H1 (cell line): ENCODE measurements at regions not wholly inside any gene's neighbourhood (a gene's known extent, or its start where the extent isn't known, plus 50 kb on each side); places are given as distances from the start of the nearest gene placed in this dataset.

Source experiments
- CTCF ChIA-PET: fragments of 300-600 bp; sonication (Branson Sonifier 250); formaldehyde crosslinking; loops from one replicate; lab custom pipeline; 2021; ENCODE audit not compliant: partially characterized antibody; lab: Charles Lee
- POLR2A ChIA-PET: fragments of 300-600 bp; sonication (Branson Sonifier 250); formaldehyde crosslinking; loops from one replicate; lab custom pipeline; 2021; ENCODE audit warnings: inconsistent platforms; ENCODE audit not compliant: partially characterized antibody; lab: Charles Lee
- DNase-seq, 2 experiments: peaks; one replicate each; pipeline versions ENCODE4 v3.0.0 to v3.0.0-alpha.2; 2010 to 2022; ENCODE audit warnings: low spot score in 2 of 2, low read depth in 1 of 2, mixed read lengths in 1 of 2
- FAIRE-seq: peaks from 2 replicates; lab custom pipeline; 2011; peaks lifted over from hg19 to GRCh38; lab: Jason Lieb, UNC
- H2AFZ ChIP-seq: 2 replicates; pipeline ENCODE4 v1.8.1; 2012; ENCODE audit warnings: low read length, inconsistent platforms
- H2AK5ac ChIP-seq: 2 replicates; pipeline ENCODE4 v1.6.1; 2013; ENCODE audit warnings: low read depth, low read length
- H2BK120ac ChIP-seq: replicated peaks from 2 replicates; pipeline ENCODE3; 2013; ENCODE audit warnings: low read depth, low read length, inconsistent platforms
- H2BK12ac ChIP-seq: 2 replicates; pipeline ENCODE4 v1.6.1; 2013; ENCODE audit warnings: low read depth, low read length
- H2BK15ac ChIP-seq: 2 replicates; pipeline ENCODE4 v1.6.1; 2013; ENCODE audit warnings: low read length
- H2BK20ac ChIP-seq: 2 replicates; pipeline ENCODE4 v1.6.1; 2013; ENCODE audit warnings: low read length
- H2BK5ac ChIP-seq: 2 replicates; pipeline ENCODE4 v1.6.1; 2013; ENCODE audit warnings: low read depth, low read length
- H3K14ac ChIP-seq: 2 replicates; pipeline ENCODE4 v1.6.1; 2013; ENCODE audit warnings: inconsistent platforms; ENCODE audit not compliant: insufficient read length
- H3K18ac ChIP-seq: 2 replicates; pipeline ENCODE4 v1.6.1; 2013; ENCODE audit warnings: low read length; ENCODE audit errors: extremely low read depth
- H3K23ac ChIP-seq: 2 replicates; pipeline ENCODE4 v1.6.1; 2013; ENCODE audit warnings: inconsistent platforms; ENCODE audit not compliant: insufficient read length
- H3K23me2 ChIP-seq: 2 replicates; pipeline ENCODE4 v1.6.1; 2013; ENCODE audit warnings: low read depth, low read length
- H3K27ac ChIP-seq: 2 replicates; pipeline ENCODE4 v1.6.1; 2011; ENCODE audit warnings: low read depth, low read length, inconsistent platforms
- H3K27me3 ChIP-seq, 4 experiments: replicated peaks in 1 of 4; 1 replicate in 1 of 4; 2 replicates in 3 of 4; pipeline versions ENCODE4 v1.6.1 to v1.8.1; 2011 to 2013; ENCODE audit warnings: low read length in 3 of 4, mild to moderate bottlenecking in 3 of 4, inconsistent platforms in 2 of 4, mixed read lengths in 2 of 4, moderate library complexity in 1 of 4; ENCODE audit not compliant: control insufficient read depth in 3 of 4, insufficient read depth in 3 of 4; ENCODE audit errors: extremely low read depth in 1 of 4
- H3K36me3 ChIP-seq, 4 experiments: 2 replicates each; pipeline versions ENCODE4 v1.6.1 to v1.8.1; 2011 to 2013; ENCODE audit warnings: mild to moderate bottlenecking in 4 of 4, low read length in 3 of 4, moderate library complexity in 2 of 4, control low read depth in 1 of 4, inconsistent platforms in 1 of 4; ENCODE audit not compliant: insufficient read depth in 4 of 4, control insufficient read depth in 2 of 4
- H3K4ac ChIP-seq: replicated peaks from 2 replicates; pipeline ENCODE3; 2013; ENCODE audit warnings: low read length, low read depth, mixed read lengths, inconsistent platforms; ENCODE audit not compliant: insufficient read length
- H3K4me1 ChIP-seq, 4 experiments: replicated peaks in 1 of 4; 1 replicate in 1 of 4; 2 replicates in 3 of 4; pipeline versions ENCODE4 v1.6.1 to v1.8.1; 2011 to 2013; ENCODE audit warnings: low read length in 3 of 4, inconsistent platforms in 2 of 4, mixed read lengths in 1 of 4; ENCODE audit not compliant: insufficient read depth in 4 of 4, control insufficient read depth in 3 of 4
- H3K4me2 ChIP-seq, 2 experiments: 2 replicates each; pipeline versions ENCODE4 v1.6.1 to v1.8.1; 2011 to 2013; ENCODE audit warnings: low read depth in 2 of 2, low read length in 2 of 2, control low read depth in 1 of 2, inconsistent platforms in 1 of 2, mild to moderate bottlenecking in 1 of 2; ENCODE audit not compliant: insufficient read depth in 1 of 2
- H3K4me3 ChIP-seq, 4 experiments: fragments of 200-600, 300-600 bp in 1 of 4; sonication (generic), shearing (Covaris generic), sonication (Bioruptor Twin) in 1 of 4; 2 replicates each; pipeline versions ENCODE4 v1.5.1 to v1.8.1; 2011 to 2016; ENCODE audit warnings: low read length in 4 of 4, low read depth in 3 of 4, control low read depth in 2 of 4, inconsistent platforms in 2 of 4, mild to moderate bottlenecking in 2 of 4, mixed read lengths in 1 of 4, moderate library complexity in 1 of 4; ENCODE audit not compliant: insufficient read depth in 2 of 4; ENCODE audit errors: extremely low read depth in 1 of 4
- H3K56ac ChIP-seq: replicated peaks from 2 replicates; pipeline ENCODE3; 2013; ENCODE audit warnings: low read depth, mild to moderate bottlenecking, mixed read lengths, low read length, inconsistent platforms; ENCODE audit not compliant: insufficient read length
- H3K79me1 ChIP-seq: 2 replicates; pipeline ENCODE4 v1.6.1; 2013; ENCODE audit warnings: low read depth, low read length, control low read depth
- H3K79me2 ChIP-seq, 2 experiments: 2 replicates each; pipeline versions ENCODE4 v1.6.1 to v1.8.1; 2012 to 2013; ENCODE audit warnings: low read length in 2 of 2, mild to moderate bottlenecking in 2 of 2, inconsistent platforms in 1 of 2; ENCODE audit not compliant: insufficient read depth in 2 of 2, control insufficient read depth in 1 of 2
- H3K9ac ChIP-seq, 4 experiments: replicated peaks in 1 of 4; 1 replicate in 1 of 4; 2 replicates in 3 of 4; pipeline versions ENCODE4 v1.6.1 to v1.8.1; 2011 to 2013; ENCODE audit warnings: low read depth in 3 of 4, low read length in 3 of 4, control low read depth in 2 of 4, mild to moderate bottlenecking in 2 of 4, moderate library complexity in 2 of 4, inconsistent platforms in 1 of 4; ENCODE audit errors: extremely low read depth in 1 of 4
- H3K9me3 ChIP-seq, 2 experiments: 2 replicates each; pipeline versions ENCODE4 v1.6.1 to v1.8.1; 2012 to 2013; ENCODE audit warnings: mild to moderate bottlenecking in 2 of 2, moderate library complexity in 2 of 2, control low read depth in 1 of 2, inconsistent platforms in 1 of 2, low read depth in 1 of 2, low read length in 1 of 2, mixed read lengths in 1 of 2; ENCODE audit not compliant: insufficient read depth in 2 of 2
- H4K20me1 ChIP-seq, 2 experiments: replicated peaks in 1 of 2; 2 replicates each; pipeline versions ENCODE3 to v1.8.1; 2011 to 2013; ENCODE audit warnings: inconsistent platforms in 2 of 2, low read length in 2 of 2, mild to moderate bottlenecking in 1 of 2; ENCODE audit not compliant: insufficient read depth in 2 of 2, control insufficient read depth in 1 of 2
- H4K5ac ChIP-seq: 2 replicates; pipeline ENCODE4 v1.6.1; 2013; ENCODE audit warnings: low read length, low read depth, mixed read lengths, inconsistent platforms; ENCODE audit not compliant: insufficient read length
- H4K8ac ChIP-seq: 2 replicates; pipeline ENCODE4 v1.8.0; 2013; ENCODE audit warnings: mild to moderate bottlenecking, moderate library complexity, low read length, inconsistent platforms; ENCODE audit not compliant: insufficient read depth; ENCODE audit errors: extremely low read depth
- H4K91ac ChIP-seq: replicated peaks from 2 replicates; pipeline ENCODE3; 2013; ENCODE audit warnings: low read length, mixed read lengths, inconsistent platforms; ENCODE audit not compliant: insufficient read length
- ATF3 ChIP-seq: IDR thresholded peaks from 2 replicates; pipeline ENCODE4 v1.6.1; 2011; ENCODE audit warnings: low read depth, mild to moderate bottlenecking, low read length; ENCODE audit not compliant: insufficient read depth
- EGR1 ChIP-seq: IDR thresholded peaks from 2 replicates; pipeline ENCODE4 v1.6.1; 2011; ENCODE audit warnings: low read depth, low read length, borderline replicate concordance
- EP300 ChIP-seq, 2 experiments: IDR thresholded peaks; 1 replicate in 1 of 2; 2 replicates in 1 of 2; pipeline ENCODE4 v1.6.1; 2011 to 2012; ENCODE audit warnings: low read depth in 2 of 2, low read length in 2 of 2, mild to moderate bottlenecking in 2 of 2, borderline replicate concordance in 1 of 2, inconsistent platforms in 1 of 2, moderate library complexity in 1 of 2
- EZH2 ChIP-seq: fragments of 200-600 bp; sonication (generic); IDR thresholded peaks from 2 replicates; pipeline ENCODE4 v1.7.1; 2012; ENCODE audit warnings: low read depth, mild to moderate bottlenecking, moderate library complexity, low read length, inconsistent platforms; ENCODE audit not compliant: severe bottlenecking
- KDM5A ChIP-seq: fragments of 200-600 bp; IDR thresholded peaks from 2 replicates; pipeline ENCODE4 v1.7.1; 2012; ENCODE audit warnings: mild to moderate bottlenecking, low read length, inconsistent platforms, mixed read lengths
- POLR2A ChIP-seq, 2 experiments: IDR thresholded peaks; 1 replicate in 1 of 2; 2 replicates in 1 of 2; pipeline ENCODE4 v1.6.1; 2011; ENCODE audit warnings: low read depth in 2 of 2, low read length in 2 of 2, mild to moderate bottlenecking in 2 of 2; ENCODE audit errors: control extremely low read depth in 1 of 2
- POU5F1 ChIP-seq: IDR thresholded peaks from 2 replicates; pipeline ENCODE4 v1.6.1; 2011; ENCODE audit warnings: low read depth, mild to moderate bottlenecking, low read length, moderate library complexity
- SP4 ChIP-seq: IDR thresholded peaks from 2 replicates; pipeline ENCODE4 v1.6.1; 2012; ENCODE audit warnings: low read length, inconsistent platforms
- ZNF274 ChIP-seq: IDR thresholded peaks from 2 replicates; pipeline ENCODE4 v1.7.0; 2012; ENCODE audit warnings: low read length, borderline replicate concordance; ENCODE audit errors: extremely low read depth
- WGBS, 2 experiments: shearing (Covaris generic) in 1 of 2; methylation state at CpG; one replicate each; pipeline versions ENCODE4 v1.1.6 to v1.1.7; 2013 to 2015; ENCODE audit warnings: low lambda C conversion rate in 2 of 2, mixed read lengths in 2 of 2, inconsistent platforms in 1 of 2, low coverage in 1 of 2, missing lambda C conversion rate in 1 of 2; ENCODE audit not compliant: insufficient replicate concordance in 2 of 2, insufficient coverage in 1 of 2, insufficient read length in 1 of 2; ENCODE audit errors: extremely low coverage in 1 of 2, missing lambda C conversion rate in 1 of 2; 5-methylcytosine and 5-hydroxymethylcytosine counted together
- TF ChIP-seq, protein P1 (sequence below): IDR thresholded peaks from 2 replicates; pipeline ENCODE4 v1.6.1; 2011; ENCODE audit warnings: low read length, improper control_type of control experiment

DNA sequence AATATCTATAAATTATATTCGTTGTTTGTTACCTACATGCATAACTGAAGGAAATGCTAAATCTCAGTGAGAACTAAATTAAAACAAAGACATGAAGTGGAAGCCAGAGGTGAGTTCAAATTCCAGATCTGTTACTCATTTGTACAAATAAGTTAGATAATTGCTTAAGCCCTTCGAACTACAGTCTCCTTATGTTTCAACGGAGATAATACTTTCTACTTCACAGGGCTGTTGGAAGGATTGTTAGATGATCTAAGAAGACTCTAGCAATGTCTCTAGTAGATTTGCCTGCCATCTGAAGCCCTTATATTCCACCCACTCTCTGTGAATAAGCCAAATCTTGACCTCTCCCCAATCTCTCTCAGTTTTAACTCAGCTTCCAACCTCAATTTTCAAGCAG, 125.8 kb downstream of the P2RY1 start:
- H3K4me3 ChIP-seq = no peak overlapping the region
- H3K36me3 ChIP-seq = no peaks in the 10 kb centered on the region
- H2BK15ac ChIP-seq = no peak overlapping the region
- H3K27me3 ChIP-seq = no peaks in the 10 kb centered on the region
- H2BK20ac ChIP-seq = no peak overlapping the region
- no peak overlapping the region for H3K9ac ChIP-seq
- H3K23me2 ChIP-seq = no peaks in the 10 kb centered on the region
- no peaks in the 10 kb centered on the region for H3K79me2 ChIP-seq
- peaks cover 4% of the 10 kb centered on the region in 2 experiments; a peak in 1 of 4 replicates for H3K9me3 ChIP-seq
- TF ChIP-seq SP4 = no peak
- TF ChIP-seq KDM5A = no peak
- TF ChIP-seq EGR1 = no peak
- no peak for TF ChIP-seq POU5F1
- no peak for TF ChIP-seq ZNF274
- no peak for TF ChIP-seq EZH2
- no peak for TF ChIP-seq EP300 (IDR thresholded peaks at IDR 0.05; ENCODE audit: borderline replicate concordance in 1 of 2, low read depth in 2 of 2, low read length in 2 of 2)
- TF ChIP-seq, protein P1, sequence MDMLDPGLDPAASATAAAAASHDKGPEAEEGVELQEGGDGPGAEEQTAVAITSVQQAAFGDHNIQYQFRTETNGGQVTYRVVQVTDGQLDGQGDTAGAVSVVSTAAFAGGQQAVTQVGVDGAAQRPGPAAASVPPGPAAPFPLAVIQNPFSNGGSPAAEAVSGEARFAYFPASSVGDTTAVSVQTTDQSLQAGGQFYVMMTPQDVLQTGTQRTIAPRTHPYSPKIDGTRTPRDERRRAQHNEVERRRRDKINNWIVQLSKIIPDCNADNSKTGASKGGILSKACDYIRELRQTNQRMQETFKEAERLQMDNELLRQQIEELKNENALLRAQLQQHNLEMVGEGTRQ = no peak
- no peak for TF ChIP-seq ATF3
- no peak for TF ChIP-seq POLR2A (IDR thresholded peaks at IDR 0.05; ENCODE audit: control extremely low read depth in 1 of 2, low read depth in 2 of 2, low read length in 2 of 2)
- no peak overlapping the region for H2BK5ac ChIP-seq
- H2BK120ac ChIP-seq = no peak overlapping the region
- no peak overlapping the region for H2AK5ac ChIP-seq
- H3K79me1 ChIP-seq = no peaks in the 10 kb centered on the region
- no peak overlapping the region for H2AFZ ChIP-seq
- no peak overlapping the region for H3K14ac ChIP-seq
- H3K4me1 ChIP-seq = no peaks in the 10 kb centered on the region
- no peak overlapping the region for H4K5ac ChIP-seq
- H2BK12ac ChIP-seq = no peak overlapping the region
- ChIA-PET POLR2A (no interaction called here), CTCF (interaction anchor here (0.5 to 1.7 kb wide), 9 partner anchors 8 to 494 kb away, joined by 3 to 5 read pairs (median 3); no protein-coding TSS in a partner anchor)
- H3K4me2 ChIP-seq = no peak overlapping the region
- FAIRE-seq = no peak
- H4K91ac ChIP-seq = no peak overlapping the region
- no peak overlapping the region for H3K27ac ChIP-seq
- H3K4ac ChIP-seq = no peak overlapping the region
- no peak overlapping the region for H3K18ac ChIP-seq
- H3K23ac ChIP-seq = no peak overlapping the region
- no peak overlapping the region for H3K56ac ChIP-seq
- DNase-seq = no peak
- WGBS, 2 experiments = 92% methylated on average over 3 of the region's 3 CpGs; no CpG with 5 or more reads in 1 of the 2 experiments
- H4K20me1 ChIP-seq = no peaks in the 10 kb centered on the region
- no peak overlapping the region for H4K8ac ChIP-seq
